HG02588 (cell line): ENCODE measurements at regions not wholly inside any gene's neighbourhood (a gene's known extent, or its start where the extent isn't known, plus 50 kb on each side); places are given as distances from the start of the nearest gene placed in this dataset.
"Not testable (repeated sequence)": the region's sequence is repeated elsewhere in the genome, so short reads cannot be mapped to it uniquely, and the experiment has no call there.

Experiments
- ATAC-seq: cut with Tn5 transposase; IDR thresholded peaks from one replicate; pipeline ENCODE4 v1.9.1; 2021; ENCODE audit warnings: mild to moderate bottlenecking, moderate library complexity; ENCODE audit not compliant: unreplicated experiment

- not testable (repeated sequence) for ATAC-seq
Observed at GRCh38 chr7:142575351-142575750, 173.9 kb upstream of the PRSS1 start.

- no peak for ATAC-seq
Observed at GRCh38 chr7:142571581-142571980, 177.7 kb upstream of the PRSS1 start.

DNA sequence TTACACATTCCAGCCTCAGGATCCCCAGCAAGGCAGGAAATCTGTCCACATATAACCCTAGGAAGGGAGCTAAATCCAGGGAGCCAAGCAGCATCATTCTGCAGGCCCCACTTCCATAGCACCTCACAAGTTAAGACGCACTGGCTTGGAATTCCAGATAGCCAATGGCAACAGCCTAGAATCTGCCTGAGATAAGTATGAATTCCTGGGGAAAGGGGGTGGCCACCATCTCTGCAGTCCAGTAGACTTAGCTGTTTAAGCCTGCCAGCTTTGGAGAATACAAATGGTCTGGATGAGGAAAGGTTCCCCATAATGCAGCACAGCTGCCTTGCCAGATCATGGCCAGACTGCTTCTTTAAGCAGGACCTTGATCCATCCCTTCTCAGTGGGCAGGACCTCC is 179.4 kb upstream of the PRSS1 start:
- no peak for ATAC-seq

- ATAC-seq = no peak
Observed at GRCh38 chr7:142568435-142569097, 180.7 kb upstream of the PRSS1 start.

DNA sequence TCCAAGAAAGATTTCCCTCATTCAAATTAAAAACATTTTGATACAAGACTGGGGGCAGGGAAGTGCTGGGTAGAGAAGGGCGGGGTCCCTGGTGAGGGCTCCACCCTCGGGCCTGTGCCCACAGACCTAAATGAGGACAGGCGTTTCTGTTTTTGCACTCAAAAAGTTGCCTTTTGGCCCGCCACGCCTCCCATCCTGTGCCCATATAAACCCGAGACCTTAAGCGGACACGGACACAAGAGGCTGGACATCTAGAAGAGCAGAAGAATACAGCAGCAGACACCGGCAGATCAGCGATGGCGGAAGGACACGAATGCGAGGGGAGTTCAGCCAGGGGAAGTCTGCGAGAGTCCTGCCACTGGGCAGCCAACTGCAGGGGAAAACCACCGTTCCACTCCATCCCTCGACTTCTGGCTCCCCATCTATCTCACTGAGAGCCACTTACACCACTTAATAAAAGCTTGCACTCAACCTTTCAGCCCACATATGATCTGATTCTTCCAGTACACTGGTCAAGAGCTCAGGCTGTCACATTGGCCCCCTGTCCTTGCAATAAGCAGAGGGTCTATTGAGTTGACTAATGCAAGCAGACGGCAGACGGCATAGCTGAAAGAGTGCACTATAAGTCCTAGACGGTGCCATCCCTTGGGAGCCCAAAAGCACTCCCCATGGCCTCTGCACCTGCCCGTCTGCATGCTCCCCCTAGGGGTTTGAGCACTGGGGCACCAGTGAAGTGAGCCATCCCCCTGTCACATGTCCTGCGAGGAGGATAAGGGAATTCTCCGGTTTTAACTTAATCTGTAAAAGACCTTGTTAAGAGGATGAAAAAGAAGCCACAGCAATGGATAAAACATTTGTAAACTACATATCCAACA is 181.8 kb upstream of the PRSS1 start:
- no peak for ATAC-seq

DNA sequence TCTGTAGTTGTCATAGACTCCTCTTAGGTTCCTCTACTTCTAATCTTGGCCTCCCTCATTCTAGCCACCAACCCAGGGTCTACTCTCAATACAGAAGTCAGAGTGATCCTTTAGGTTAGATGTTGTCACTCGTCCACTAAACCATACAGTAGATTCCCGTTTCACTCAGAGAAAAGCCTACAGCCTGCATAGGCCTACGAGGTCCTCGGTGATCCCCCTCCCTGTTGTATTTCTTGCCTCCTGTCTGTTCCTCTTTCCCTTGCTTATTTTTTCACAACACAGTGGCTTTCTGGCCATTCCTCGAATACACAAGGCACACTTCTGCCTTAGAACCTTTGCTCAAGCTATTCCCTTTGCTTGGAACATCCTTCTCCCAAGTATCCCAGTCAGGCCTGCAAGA is 183.0 kb upstream of the PRSS1 start:
- no peak for ATAC-seq

- ATAC-seq = not testable (repeated sequence)
Observed at GRCh38 chr7:142564125-142564524, 185.1 kb upstream of the PRSS1 start.

DNA sequence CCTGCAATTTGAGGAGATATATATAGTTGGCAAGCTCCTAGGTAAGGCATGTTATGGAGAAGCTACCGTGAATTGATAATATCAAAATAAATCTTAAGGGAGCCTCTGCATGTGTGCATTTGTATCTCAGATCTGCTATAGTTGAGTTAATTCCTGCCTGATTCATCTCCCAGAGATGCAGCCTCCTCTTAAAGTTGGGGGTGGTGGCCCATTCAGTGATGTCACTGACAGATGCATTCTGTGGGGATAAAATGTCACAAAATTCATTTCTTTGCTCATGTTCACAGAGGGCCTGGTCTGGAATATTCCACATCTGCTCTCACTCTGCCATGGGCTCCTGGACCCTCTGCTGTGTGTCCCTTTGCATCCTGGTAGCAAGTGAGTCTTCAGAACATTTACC is 185.8 kb upstream of the PRSS1 start:
- no peak for ATAC-seq

DNA sequence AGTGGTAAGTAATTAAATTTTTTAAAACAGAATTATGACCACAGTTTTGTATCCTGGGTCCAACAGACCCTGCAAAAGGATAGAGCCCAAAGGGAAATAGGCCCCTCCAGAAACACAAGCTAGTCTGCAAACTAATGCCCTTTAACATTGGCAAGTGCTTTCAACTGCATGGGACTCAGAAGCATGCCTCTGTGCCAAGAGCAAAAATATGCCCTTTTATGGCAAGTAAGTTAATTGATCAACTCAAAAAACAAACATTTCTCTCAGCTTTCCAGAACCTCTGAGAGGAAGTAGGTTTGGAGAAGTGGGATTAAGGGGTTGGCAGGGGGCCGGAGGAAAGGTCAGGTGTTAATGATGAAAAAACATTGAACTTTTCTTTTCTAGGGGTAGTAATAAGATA is 186.6 kb upstream of the PRSS1 start:
- ATAC-seq = no peak

- ATAC-seq = not testable (repeated sequence)
Observed at GRCh38 chr7:142561396-142561795, 187.9 kb upstream of the PRSS1 start.

- ATAC-seq = not testable (repeated sequence)
Observed at GRCh38 chr7:142560770-142561169, 188.5 kb upstream of the PRSS1 start.

DNA sequence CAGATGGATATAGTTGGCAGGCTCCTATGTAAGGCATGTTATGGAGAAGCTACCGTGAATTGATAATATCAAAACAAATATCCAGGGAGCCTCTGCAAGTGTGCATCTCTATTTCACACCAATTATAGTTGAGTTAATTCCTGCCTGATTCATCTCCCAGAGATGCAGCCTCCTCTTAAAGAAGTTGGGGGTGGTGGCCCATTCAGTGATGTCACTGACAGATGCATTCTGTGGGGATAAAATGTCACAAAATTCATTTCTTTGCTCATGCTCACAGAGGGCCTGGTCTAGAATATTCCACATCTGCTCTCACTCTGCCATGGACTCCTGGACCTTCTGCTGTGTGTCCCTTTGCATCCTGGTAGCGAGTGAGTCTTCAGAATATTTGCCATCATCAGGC is 189.1 kb upstream of the PRSS1 start:
- ATAC-seq = no peak

DNA sequence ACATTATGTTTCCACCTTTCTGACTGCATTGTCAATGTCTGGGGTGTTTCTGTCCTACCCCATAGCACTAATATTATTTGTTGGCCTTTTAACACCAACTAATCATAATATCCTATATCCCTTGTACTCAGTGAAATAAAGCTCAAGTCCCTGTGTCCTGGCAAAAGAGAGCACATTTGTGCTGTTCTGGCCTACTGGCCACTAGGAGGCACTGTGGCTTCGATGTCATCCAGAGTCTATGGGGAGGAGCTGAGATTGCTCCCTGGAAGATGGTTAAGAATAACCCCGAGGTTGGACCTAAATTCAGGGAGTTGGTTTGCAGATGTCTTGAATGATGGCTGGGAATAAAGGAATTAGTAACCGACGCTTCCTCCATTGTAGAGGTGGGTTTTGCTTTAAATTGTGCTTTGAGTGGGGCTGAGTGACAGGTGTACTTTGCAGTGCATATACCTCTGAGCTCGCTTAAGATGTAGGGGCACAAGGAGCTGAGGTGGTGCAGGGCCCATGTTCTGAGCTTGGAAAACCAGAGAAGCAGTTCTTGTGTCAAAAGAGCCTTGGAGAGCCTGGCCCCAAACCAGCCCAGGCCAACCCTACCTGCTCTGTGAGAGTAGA is 191.2 kb upstream of the PRSS1 start:
- peak; percentile 84 for ATAC-seq

DNA sequence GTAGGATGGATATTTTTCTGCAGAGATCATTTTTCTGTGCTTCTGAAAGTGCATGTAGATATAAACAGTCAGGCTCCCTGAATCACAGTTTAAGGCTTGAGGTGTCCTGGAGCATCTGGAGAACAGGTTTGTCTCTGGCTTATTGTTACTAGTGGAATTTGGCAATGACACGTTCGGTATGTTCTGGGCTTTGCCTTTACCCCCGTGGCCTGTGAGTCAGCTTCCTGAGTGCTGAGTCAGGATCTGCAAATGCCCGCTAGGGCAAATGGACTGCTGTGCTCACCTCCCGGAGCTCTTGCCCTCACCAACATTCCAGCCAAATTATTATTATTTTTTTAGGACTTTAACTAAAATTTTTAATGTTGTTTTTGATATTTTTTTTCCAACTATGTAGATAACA is 192.5 kb upstream of the PRSS1 start:
- ATAC-seq = no peak

DNA sequence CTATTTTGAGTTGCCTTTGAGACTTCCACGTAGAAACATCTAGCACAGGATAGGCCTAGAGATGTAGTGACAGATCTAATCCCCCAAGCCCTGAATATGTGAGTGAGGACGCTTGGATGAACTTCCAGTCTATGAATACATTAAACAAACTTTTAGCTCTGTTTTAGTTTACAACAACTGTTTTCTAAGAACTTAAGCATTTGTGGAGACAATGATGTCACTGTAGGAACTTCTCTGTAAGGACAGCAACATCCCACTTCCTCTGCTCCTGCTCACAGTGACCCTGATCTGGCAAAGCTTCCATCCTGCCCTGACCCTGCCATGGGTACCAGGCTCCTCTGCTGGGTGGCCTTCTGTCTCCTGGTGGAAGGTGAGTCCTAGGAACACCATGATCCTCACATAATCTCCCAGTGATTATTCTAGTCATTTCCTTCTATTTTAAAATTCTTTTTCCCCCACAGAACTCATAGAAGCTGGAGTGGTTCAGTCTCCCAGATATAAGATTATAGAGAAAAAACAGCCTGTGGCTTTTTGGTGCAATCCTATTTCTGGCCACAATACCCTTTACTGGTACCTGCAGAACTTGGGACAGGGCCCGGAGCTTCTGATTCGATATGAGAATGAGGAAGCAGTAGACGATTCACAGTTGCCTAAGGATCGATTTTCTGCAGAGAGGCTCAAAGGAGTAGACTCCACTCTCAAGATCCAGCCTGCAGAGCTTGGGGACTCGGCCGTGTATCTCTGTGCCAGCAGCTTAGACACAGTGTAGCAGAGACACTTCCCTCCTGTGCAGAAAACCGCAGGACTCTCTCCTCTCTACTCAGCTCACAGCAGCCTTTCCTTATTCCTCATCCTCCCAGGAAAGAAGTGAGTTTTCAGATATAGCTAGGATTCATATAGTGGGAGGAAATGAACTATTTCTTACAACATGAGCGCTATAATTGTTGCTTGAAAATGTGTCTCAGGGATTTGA is 194.4 kb upstream of the PRSS1 start:
- no peak for ATAC-seq

DNA sequence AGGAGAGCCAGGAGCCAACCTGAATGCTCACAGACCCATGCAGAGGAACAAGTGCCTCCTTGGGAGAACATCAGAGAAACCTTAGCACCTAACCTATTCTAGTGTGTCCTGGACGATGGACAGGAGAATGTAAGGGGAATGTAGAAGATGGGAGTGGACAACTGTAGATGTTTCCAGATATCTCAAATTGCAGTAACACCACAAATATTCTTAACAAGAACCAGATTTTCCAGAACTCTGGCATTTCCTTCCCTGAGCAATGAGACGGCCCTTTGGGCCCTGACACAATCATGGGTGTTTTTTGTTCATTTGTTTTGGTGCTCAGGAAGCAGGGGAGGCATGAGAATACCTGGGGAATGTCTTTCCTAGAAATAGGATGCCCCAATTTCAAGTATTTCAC is 196.1 kb upstream of the PRSS1 start:
- no peak for ATAC-seq

GRCh38 chr7:142548978-142549377 is 200.3 kb upstream of the PRSS1 start:
- no peak for ATAC-seq

DNA sequence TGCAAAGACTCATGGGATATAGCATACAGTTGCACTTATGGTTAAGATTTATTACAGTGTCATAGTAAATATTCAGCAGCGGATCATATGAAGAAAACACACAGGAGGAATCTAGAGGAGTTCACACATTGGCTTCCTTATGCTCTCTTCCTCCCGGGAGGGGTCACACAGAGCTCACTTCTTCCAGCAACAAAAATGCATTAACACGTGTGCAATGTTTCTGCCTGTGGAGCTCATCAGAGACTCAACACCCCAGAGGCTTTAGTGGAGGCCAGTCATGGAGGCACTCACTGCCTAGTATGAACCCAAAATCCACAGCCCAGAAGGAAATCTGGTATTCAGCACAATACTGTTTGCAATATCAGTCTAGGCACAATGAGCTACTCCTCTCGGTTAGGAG is 202.8 kb upstream of the PRSS1 start:
- no peak for ATAC-seq

DNA sequence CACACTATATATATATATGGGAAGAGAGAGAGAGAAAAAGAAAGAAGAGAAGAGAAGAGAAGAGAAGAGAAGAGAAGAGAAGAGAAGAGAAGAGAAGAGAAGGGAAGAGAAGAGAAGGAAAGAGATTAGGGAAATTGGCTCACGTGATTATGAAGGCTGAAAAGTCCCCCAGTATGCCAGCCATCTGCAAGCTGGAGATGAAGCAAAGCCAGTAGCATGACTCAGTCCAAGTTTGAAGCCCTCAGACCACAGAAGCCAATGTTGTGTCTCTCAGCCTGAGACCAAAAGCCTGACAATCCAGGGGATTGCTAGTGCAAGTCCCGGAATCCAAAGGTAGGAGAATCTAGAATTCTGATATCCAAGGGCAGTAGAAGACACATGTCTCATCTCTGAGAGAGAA is 206.3 kb upstream of the PRSS1 start:
- ATAC-seq = no peak

GRCh38 chr7:142542105-142542504 is 207.2 kb upstream of the PRSS1 start:
- no peak for ATAC-seq

GRCh38 chr7:142540371-142540770 is 208.9 kb upstream of the PRSS1 start:
- ATAC-seq = no peak
